ENCODE measurements at regions not wholly inside any gene's neighbourhood (a gene's known extent, or its start where the extent isn't known, plus 50 kb on each side); places are given as distances from the start of the nearest gene placed in this dataset.
A peak's percentile ranks its signal among the peaks of the same experiment; 100 is the strongest.

GRCh38 chr12:69069479-69069878, 136.5 kb upstream of the CPM start:
- no peak for DNase-seq (ENCODE audit: low read depth in 1 of 2, low spot score in 1 of 2)
- Histone ChIP-seq H3K27ac (replicated peaks) (no peak overlapping the region), H3K27me3 (ENCODE audit: insufficient read depth, poor library complexity, severe bottlenecking) (no peaks in the 10 kb centered on the region), H3K4me3 (replicated peaks; ENCODE audit: insufficient read depth, low read length) (no peak overlapping the region)
- TF ChIP-seq, protein P1, sequence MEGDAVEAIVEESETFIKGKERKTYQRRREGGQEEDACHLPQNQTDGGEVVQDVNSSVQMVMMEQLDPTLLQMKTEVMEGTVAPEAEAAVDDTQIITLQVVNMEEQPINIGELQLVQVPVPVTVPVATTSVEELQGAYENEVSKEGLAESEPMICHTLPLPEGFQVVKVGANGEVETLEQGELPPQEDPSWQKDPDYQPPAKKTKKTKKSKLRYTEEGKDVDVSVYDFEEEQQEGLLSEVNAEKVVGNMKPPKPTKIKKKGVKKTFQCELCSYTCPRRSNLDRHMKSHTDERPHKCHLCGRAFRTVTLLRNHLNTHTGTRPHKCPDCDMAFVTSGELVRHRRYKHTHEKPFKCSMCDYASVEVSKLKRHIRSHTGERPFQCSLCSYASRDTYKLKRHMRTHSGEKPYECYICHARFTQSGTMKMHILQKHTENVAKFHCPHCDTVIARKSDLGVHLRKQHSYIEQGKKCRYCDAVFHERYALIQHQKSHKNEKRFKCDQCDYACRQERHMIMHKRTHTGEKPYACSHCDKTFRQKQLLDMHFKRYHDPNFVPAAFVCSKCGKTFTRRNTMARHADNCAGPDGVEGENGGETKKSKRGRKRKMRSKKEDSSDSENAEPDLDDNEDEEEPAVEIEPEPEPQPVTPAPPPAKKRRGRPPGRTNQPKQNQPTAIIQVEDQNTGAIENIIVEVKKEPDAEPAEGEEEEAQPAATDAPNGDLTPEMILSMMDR (IDR thresholded peaks at IDR 0.05; ENCODE audit: insufficient read depth, low read length), result no peak
- TF ChIP-seq SPI1 (IDR thresholded peaks at IDR 0.05; ENCODE audit: borderline replicate concordance, low read depth), result no peak
- TF ChIP-seq POLR2AphosphoS5 (IDR thresholded peaks at IDR 0.05; ENCODE audit: low read depth), result no peak

GRCh38 chr12:69070319-69071090, 137.5 kb upstream of the CPM start:
- H3K27ac ChIP-seq (replicated peaks), result no peak overlapping the region
- H3K4me3 ChIP-seq (replicated peaks; ENCODE audit: insufficient read depth, low read length), result no peak overlapping the region
- TF ChIP-seq, protein P1 (IDR thresholded peaks at IDR 0.05; ENCODE audit: insufficient read depth, low read length), result peak; percentile 95
- TF ChIP-seq, protein P2, sequence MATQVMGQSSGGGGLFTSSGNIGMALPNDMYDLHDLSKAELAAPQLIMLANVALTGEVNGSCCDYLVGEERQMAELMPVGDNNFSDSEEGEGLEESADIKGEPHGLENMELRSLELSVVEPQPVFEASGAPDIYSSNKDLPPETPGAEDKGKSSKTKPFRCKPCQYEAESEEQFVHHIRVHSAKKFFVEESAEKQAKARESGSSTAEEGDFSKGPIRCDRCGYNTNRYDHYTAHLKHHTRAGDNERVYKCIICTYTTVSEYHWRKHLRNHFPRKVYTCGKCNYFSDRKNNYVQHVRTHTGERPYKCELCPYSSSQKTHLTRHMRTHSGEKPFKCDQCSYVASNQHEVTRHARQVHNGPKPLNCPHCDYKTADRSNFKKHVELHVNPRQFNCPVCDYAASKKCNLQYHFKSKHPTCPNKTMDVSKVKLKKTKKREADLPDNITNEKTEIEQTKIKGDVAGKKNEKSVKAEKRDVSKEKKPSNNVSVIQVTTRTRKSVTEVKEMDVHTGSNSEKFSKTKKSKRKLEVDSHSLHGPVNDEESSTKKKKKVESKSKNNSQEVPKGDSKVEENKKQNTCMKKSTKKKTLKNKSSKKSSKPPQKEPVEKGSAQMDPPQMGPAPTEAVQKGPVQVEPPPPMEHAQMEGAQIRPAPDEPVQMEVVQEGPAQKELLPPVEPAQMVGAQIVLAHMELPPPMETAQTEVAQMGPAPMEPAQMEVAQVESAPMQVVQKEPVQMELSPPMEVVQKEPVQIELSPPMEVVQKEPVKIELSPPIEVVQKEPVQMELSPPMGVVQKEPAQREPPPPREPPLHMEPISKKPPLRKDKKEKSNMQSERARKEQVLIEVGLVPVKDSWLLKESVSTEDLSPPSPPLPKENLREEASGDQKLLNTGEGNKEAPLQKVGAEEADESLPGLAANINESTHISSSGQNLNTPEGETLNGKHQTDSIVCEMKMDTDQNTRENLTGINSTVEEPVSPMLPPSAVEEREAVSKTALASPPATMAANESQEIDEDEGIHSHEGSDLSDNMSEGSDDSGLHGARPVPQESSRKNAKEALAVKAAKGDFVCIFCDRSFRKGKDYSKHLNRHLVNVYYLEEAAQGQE (IDR thresholded peaks at IDR 0.05; ENCODE audit: insufficient replicate concordance, low read depth), result no peak
- TF ChIP-seq SPI1 (IDR thresholded peaks at IDR 0.05; ENCODE audit: borderline replicate concordance, low read depth), result 0 out of 2 replicates have a peak, but pooled peaks have one; percentile 3
- H3K27me3 ChIP-seq (ENCODE audit: insufficient read depth, poor library complexity, severe bottlenecking), result no peaks in the 10 kb centered on the region
- DNase-seq (ENCODE audit: low read depth in 1 of 2, low spot score in 1 of 2), result peak; percentile 38 to 61

GRCh38 chr12:69071091-69071370, 138.1 kb upstream of the CPM start:
- H3K27ac ChIP-seq (replicated peaks), result no peak overlapping the region
- TF ChIP-seq, protein P1 (IDR thresholded peaks at IDR 0.05; ENCODE audit: insufficient read depth, low read length), result no peak
- no peak for TF ChIP-seq GABPA (IDR thresholded peaks at IDR 0.05; ENCODE audit: low read depth)
- TF ChIP-seq SPI1 (IDR thresholded peaks at IDR 0.05; ENCODE audit: borderline replicate concordance, low read depth), result no peak
- no peak for DNase-seq (ENCODE audit: low read depth in 1 of 2, low spot score in 1 of 2)

DNA sequence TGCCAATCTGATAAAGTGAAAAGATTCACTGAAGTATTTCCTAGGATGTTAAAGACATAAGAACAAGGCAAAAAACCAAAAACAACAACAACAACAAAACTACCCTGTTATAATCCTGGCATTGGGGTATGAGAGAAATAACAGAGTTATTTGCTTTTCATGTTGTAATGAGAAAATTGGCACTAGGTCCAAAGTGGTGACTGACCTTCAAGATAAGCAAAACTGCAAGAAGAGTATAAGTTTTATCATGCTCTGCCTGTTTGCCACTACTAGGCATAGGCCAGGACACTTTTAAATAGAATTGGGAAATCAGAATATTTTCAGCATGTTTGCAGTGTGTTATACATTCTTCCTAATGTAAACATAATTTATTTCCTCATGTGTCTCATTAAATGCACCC, 140.1 kb upstream of the CPM start:
- DNase-seq (ENCODE audit: low read depth in 1 of 2, low spot score in 1 of 2), result no peak
- no peak overlapping the region for H3K4me3 ChIP-seq (replicated peaks; ENCODE audit: insufficient read depth, low read length)
- H3K27me3 ChIP-seq (ENCODE audit: insufficient read depth, poor library complexity, severe bottlenecking), result no peaks in the 10 kb centered on the region
- TF ChIP-seq SPI1 (IDR thresholded peaks at IDR 0.05; ENCODE audit: borderline replicate concordance, low read depth), result no peak
- H3K27ac ChIP-seq (replicated peaks), result no peak overlapping the region

More at GRCh38 chr12:69071091-69071370, 138.1 kb upstream of the CPM start:
- no peaks in the 10 kb centered on the region for H3K27me3 ChIP-seq (ENCODE audit: insufficient read depth, poor library complexity, severe bottlenecking)
- no peak overlapping the region for H3K4me3 ChIP-seq (replicated peaks; ENCODE audit: insufficient read depth, low read length)

DNA sequence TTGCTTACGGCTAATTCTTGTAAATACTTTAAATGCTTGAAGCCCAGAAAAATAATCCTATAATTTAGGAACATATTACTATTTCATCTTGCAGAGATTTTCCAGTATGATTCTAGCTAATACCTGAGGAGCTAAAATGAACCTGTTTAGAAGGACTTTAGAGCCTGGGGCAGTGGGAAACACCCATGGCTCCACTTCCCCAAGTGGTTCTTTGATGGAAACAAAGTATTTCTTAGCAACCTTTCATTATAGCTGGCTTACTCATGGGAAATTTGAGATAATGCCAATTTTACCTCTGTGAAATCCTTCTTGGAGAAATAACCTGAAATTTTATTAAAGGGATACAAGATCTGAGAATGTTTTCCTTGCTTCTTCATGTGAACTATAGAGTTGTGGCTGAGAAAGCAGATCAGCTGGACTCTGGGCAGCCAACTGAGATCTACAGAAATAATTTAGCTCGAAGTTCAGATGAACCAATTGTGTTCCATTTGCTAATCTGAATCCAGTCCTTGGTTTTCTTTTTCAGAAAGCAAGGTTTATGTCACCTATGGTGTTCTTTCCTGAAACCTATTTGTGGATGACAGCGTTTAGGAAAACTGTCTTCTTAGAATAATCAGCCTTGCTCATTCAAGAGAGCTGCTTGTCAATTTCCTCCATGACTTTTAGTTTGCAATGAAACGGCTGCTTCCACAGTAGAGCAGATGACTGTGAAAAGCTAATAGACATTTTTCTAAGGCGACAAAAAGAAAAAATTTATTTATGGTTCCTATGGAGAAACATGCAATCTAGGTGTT, 141.8 kb upstream of the CPM start:
- no peak overlapping the region for H3K27ac ChIP-seq (replicated peaks)
- H3K4me3 ChIP-seq (replicated peaks; ENCODE audit: insufficient read depth, low read length), result no peak overlapping the region
- H3K27me3 ChIP-seq (ENCODE audit: insufficient read depth, poor library complexity, severe bottlenecking), result no peaks in the 10 kb centered on the region
- no peak for DNase-seq (ENCODE audit: low read depth in 1 of 2, low spot score in 1 of 2)
- TF ChIP-seq, protein P2 (IDR thresholded peaks at IDR 0.05; ENCODE audit: insufficient replicate concordance, low read depth), result no peak
- TF ChIP-seq POLR2AphosphoS5 (IDR thresholded peaks at IDR 0.05; ENCODE audit: low read depth) (no peak), SPI1 (IDR thresholded peaks at IDR 0.05; ENCODE audit: borderline replicate concordance, low read depth) (no peak), GABPA (IDR thresholded peaks at IDR 0.05; ENCODE audit: low read depth) (no peak)
- TF ChIP-seq, protein P1 (IDR thresholded peaks at IDR 0.05; ENCODE audit: insufficient read depth, low read length), result no peak
